Stimulated activated memory B cell treated with anti-CD40 and anti-IgM and Interleukin-4, amounts not matched to agents 10 μg/mL and 1 μg/mL and 100 μg/mL, for 72 hours (primary cell): ENCODE measurements at regions not wholly inside any gene's neighbourhood (a gene's known extent, or its start where the extent isn't known, plus 50 kb on each side); places are given as distances from the start of the nearest gene placed in this dataset.
A peak's percentile ranks its signal among the peaks of the same experiment; 100 is the strongest.
"Not testable (repeated sequence)": the region's sequence is repeated elsewhere in the genome, so short reads cannot be mapped to it uniquely, and the experiment has no call there.

ENCODE experiments used
- ATAC-seq: fragments of 150-1000 bp; cut with Tn5 transposase; 2 replicates; pipeline ENCODE4 v1.10.0; 2021
- H3K27ac Mint-ChIP-seq: one replicate; pipeline ENCODE4 v1.8.0; 2022; ENCODE audit warnings: mild to moderate bottlenecking, mixed read lengths
- H3K27me3 Mint-ChIP-seq: one replicate; pipeline ENCODE4 v1.8.0; 2022; ENCODE audit warnings: mixed read lengths
- H3K36me3 Mint-ChIP-seq: one replicate; pipeline ENCODE4 v1.8.0; 2022; ENCODE audit warnings: mixed read lengths
- H3K4me1 Mint-ChIP-seq: one replicate; pipeline ENCODE4 v1.8.0; 2022; ENCODE audit warnings: mixed read lengths
- H3K4me3 Mint-ChIP-seq: one replicate; pipeline ENCODE4 v1.8.0; 2022; ENCODE audit warnings: mild to moderate bottlenecking, moderate library complexity, mixed read lengths
- H3K9me3 Mint-ChIP-seq: one replicate; pipeline ENCODE4 v1.8.0; 2022; ENCODE audit warnings: mixed read lengths

GRCh38 chr17:43345515-43345914 lies 53.3 kb upstream of the ARL4D start:
- not testable (repeated sequence) for H3K27ac Mint-ChIP-seq, H3K4me1 Mint-ChIP-seq, H3K4me3 Mint-ChIP-seq, H3K27me3 Mint-ChIP-seq, ATAC-seq
- Mint-ChIP-seq H3K36me3 (peaks cover 21% of the 10 kb centered on the region), H3K9me3 (peaks cover 14% of the 10 kb centered on the region)

DNA sequence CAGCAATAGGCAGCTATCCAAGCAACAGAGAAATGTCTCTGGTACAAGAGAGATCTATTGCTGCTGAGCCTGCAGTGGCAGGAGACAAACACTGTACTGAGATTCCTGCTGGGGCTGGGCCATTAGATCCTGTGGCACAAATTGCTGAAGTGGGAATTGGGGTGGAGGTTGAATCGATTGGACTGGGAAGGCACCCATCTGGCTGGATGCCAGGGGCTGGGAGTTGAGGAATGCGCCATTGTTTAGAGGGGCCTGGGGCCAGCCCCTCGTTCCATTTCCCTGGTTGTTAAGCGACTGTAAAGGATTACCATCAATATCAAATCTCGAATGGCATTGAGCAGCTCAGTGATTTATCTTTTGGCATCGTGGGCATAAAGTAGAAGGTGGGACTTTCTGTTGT lies 54.1 kb upstream of the ARL4D start:
- peaks cover 18% of the 10 kb centered on the region for H3K36me3 Mint-ChIP-seq
- no peak overlapping the region for H3K4me3 Mint-ChIP-seq
- H3K27ac Mint-ChIP-seq = no peak overlapping the region
- ATAC-seq = no peak
- no peaks in the 10 kb centered on the region for H3K27me3 Mint-ChIP-seq
- H3K4me1 Mint-ChIP-seq = no peaks in the 10 kb centered on the region
- peaks cover 13% of the 10 kb centered on the region for H3K9me3 Mint-ChIP-seq

DNA sequence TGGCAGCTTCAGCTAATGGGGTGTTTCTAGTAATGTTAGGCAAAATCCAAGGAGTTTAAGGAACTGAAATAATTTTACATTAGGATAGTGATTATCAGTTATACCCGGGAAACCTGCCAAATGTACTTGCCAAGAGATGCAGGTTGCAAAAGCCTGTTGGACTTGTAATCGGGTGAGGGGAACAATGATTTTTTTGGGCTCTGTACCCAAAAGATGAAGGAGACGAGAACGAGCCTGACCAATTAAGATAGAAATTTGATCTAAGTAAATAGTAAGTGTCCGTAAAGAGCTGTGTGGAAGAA lies 56.3 kb upstream of the ARL4D start:
- H3K4me3 Mint-ChIP-seq = no peak overlapping the region
- peaks cover 5% of the 10 kb centered on the region for H3K9me3 Mint-ChIP-seq
- no peak overlapping the region for H3K27ac Mint-ChIP-seq
- H3K4me1 Mint-ChIP-seq = peaks cover 12% of the 10 kb centered on the region
- H3K27me3 Mint-ChIP-seq = no peaks in the 10 kb centered on the region
- no peak for ATAC-seq
- H3K36me3 Mint-ChIP-seq = peaks cover 8% of the 10 kb centered on the region

DNA sequence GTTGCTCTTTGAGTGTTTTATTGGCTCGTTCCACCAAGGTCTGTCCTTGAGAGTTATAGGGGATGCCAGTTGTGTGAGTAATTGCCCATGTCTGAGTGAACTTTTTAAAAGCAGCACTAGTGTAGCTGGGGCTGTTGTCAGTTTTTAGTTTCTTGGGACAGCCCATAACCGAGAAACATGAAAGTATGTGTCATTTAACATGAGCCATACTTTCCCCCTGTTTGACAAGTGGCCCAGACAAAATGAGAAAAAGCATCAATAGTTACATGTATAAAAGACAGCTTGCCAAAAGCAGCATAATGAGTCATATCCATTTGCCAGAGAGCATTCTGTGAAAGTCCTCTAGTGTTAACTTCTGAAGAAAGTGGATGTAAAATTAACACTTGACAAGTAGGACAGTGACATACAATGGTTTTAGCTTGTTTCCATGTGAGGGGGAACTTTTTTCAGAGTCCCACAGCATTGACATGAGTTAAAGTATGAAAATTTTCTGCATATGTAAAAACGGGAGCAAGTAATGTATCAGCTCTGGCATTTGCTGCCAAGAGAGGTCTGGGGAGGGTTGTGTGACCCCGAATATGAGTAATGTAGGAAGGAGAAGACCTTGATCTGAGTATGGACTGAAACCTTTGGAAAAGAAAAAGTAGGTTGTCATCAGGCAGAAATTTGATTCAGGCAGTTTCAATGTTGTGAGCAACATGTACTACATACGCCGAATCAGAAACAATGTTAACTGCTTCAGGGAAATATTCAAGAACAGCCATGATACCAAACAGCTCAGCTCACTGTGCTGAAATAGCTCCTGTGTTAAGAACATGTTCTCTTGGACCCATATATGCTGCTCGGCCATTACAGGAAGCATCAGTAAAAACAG lies 56.8 kb upstream of the ARL4D start:
- H3K4me1 Mint-ChIP-seq = peaks cover 12% of the 10 kb centered on the region
- no peaks in the 10 kb centered on the region for H3K9me3 Mint-ChIP-seq
- H3K27me3 Mint-ChIP-seq = no peaks in the 10 kb centered on the region
- no peak for ATAC-seq
- H3K27ac Mint-ChIP-seq = no peak overlapping the region
- H3K4me3 Mint-ChIP-seq = no peak overlapping the region
- H3K36me3 Mint-ChIP-seq = peaks cover 2% of the 10 kb centered on the region

DNA sequence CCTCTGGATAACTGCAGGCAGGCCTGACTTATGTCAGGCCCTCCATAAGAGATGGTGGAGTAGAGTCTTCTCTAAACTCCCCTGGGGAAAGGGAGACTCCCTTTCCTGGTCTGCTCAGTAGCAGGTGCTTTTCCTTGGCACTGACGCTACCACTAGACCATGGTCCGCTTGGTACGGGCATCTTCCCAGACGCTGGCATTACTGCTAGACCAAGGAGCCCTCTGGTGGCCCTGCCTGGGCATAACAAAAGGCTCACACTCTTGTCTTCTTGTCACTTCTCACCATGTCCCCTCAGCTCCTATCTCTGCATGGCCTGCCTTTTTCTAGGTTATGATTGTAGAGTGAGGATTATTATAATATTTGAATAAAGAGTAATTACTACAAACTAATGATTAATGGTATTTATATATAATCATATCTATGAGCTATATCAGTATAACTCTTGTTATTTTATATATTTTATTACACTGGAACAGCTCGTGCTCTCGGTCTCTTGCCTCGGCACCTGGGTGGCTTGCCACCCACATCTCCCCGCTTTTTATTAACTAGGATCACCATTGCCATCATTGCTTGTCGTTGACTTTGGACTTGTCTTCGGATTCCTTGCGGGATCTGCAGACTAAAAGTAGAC lies 59.8 kb upstream of the ARL4D start:
- Mint-ChIP-seq H3K9me3 (no peaks in the 10 kb centered on the region), H3K4me1 (peaks cover 22% of the 10 kb centered on the region), H3K27ac (peak overlapping the region; percentile 28), H3K36me3 (no peaks in the 10 kb centered on the region), H3K27me3 (no peaks in the 10 kb centered on the region), H3K4me3 (no peak overlapping the region)
- no peak for ATAC-seq

DNA sequence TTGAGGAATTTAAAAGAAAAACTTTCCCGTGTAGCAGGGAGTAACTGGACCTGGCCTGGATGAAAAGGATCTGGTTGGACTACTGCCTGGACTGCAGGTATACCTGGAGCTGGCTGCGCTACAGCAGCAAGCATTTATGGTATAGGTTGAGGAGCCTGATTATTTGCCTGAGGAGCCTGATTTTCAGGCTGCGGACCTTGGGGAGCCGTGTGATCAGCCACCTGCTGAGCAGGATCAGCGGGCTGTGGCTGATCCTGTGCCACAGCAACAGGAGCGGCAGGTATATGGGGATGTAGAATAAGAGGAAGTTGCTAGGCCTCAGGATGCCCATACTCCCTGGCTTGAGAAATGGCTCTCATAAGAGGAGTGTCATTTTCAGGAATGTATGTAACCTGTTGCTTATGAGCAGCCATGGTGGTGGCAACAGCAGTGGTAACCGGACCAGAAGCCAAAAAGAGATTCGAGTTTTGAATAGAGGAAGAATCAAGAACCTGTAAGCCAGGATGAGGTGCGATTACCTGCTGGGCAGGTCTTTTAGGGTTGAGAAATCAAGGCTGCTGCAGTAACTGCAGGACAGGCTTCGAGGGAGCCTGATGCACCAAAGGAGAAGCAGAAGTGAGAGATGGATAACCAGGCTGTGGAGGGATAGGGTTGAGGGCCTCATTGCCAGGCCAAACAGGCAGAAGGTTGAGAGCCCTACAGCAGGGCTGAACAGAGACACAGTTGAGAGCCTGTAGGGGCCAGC lies 60.9 kb upstream of the ARL4D start:
- H3K27me3 Mint-ChIP-seq = no peaks in the 10 kb centered on the region
- no peak for ATAC-seq

DNA sequence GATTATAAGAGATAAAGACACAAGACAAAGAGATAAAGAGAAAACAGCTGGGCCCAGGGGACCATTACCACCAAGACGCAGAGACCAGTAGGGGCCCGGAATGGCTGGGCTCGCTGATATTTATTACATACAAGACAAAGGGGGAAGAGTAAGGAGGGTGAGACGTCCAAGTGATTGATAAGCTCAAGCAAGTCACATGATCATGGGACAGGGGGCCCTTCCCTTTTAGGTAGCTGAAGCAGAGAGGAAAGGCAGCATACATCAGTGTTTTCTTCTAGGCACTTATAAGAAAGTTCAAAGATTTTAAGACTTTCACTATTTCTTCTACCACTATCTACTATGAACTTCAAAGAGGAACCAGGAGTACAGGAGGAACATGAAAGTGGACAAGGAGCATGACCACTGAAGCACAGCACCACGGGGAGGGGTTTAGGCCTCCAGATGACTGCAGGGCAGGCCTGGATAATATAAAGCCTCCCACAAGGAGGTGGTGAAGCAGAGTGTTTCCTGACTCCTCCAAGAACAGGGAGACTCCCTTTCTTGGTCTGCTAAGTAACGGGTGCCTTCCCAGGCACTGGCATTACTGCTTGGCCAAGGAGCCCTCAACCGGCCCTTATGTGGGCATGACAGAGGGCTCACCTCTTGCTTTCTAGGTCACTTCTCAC lies 63.9 kb upstream of the ARL4D start:
- Mint-ChIP-seq H3K9me3 (no peaks in the 10 kb centered on the region), H3K36me3 (no peaks in the 10 kb centered on the region)
- no peak for ATAC-seq

More for the DNA sequence above, 60.9 kb upstream of the ARL4D start:
- Mint-ChIP-seq H3K36me3 (no peaks in the 10 kb centered on the region), H3K9me3 (no peaks in the 10 kb centered on the region), H3K4me3 (no peak overlapping the region), H3K27ac (peak overlapping the region; percentile 28), H3K4me1 (peaks cover 28% of the 10 kb centered on the region)

GRCh38 chr17:43333433-43333943 lies 65.3 kb upstream of the ARL4D start:
- no peaks in the 10 kb centered on the region for H3K9me3 Mint-ChIP-seq
- peak overlapping the region; percentile 51 for H3K27ac Mint-ChIP-seq
- peak overlapping the region; percentile 47 for H3K4me3 Mint-ChIP-seq
- ATAC-seq = no peak
- H3K36me3 Mint-ChIP-seq = no peaks in the 10 kb centered on the region
- peaks cover 2% of the 10 kb centered on the region for H3K27me3 Mint-ChIP-seq
- peaks cover 23% of the 10 kb centered on the region for H3K4me1 Mint-ChIP-seq

More for the DNA sequence above, 63.9 kb upstream of the ARL4D start:
- Mint-ChIP-seq H3K4me1 (peaks cover 28% of the 10 kb centered on the region), H3K27me3 (no peaks in the 10 kb centered on the region), H3K27ac (no peak overlapping the region), H3K4me3 (no peak overlapping the region)

DNA sequence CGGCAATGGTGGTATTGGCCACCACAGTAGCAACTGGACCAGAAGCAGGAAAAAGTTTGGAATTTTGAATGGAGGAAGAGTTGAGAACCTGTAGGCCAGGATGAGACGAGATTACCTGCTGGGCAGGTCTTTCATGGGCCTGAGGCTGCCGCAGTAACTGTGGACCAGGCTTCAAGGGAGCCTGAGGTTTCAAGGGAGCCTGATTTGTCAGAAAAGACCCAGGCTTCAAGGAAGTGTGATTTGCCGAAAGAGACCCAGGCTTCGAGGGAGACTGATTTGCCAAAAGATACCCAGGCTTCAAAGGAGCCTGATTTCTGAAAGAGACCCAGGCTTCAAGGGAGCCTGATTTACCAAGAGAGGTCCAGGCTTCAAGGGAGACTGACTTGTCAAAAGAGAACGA lies 66.6 kb upstream of the ARL4D start:
- no peak overlapping the region for H3K27ac Mint-ChIP-seq
- peaks cover 16% of the 10 kb centered on the region for H3K4me1 Mint-ChIP-seq
- no peak overlapping the region for H3K4me3 Mint-ChIP-seq
- H3K27me3 Mint-ChIP-seq = peaks cover 14% of the 10 kb centered on the region
- no peaks in the 10 kb centered on the region for H3K9me3 Mint-ChIP-seq
- ATAC-seq = no peak
- H3K36me3 Mint-ChIP-seq = no peaks in the 10 kb centered on the region

DNA sequence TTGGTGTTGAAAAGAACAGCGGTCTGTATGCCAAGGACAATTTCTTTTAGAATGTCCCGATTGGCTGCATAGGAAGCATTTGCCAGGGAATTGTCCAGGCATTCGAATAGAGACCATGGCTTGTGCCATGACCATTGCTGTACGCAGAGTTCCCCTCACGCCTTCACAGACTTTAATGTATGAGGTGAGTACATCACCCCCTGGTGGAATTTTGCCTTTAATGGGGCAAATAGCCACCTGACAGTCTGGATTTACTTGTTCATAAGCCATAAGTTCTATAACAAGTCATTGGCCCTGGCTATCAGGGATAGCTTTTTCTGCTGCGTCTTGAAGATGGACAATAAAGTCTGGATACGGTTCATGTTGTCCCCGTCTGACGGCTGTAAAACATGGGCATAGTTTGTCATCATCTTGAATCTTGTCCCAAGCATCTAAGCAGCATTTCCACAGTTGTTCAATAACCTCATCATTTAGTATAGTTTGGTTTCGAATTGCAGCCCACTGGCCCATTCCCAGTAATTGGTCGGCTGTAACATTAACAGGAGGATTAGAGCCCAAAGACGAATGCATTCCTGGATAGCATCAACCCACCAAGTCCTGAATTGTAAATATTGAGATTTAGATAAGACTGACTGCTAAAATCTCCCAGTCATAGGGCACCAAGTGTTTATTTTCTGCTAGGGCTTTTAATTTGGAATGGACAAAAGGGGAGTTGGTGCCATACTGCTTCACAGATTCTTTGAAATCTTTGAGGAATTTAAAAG lies 67.7 kb upstream of the ARL4D start:
- Mint-ChIP-seq H3K4me3 (no peak overlapping the region), H3K36me3 (no peaks in the 10 kb centered on the region), H3K4me1 (peaks cover 16% of the 10 kb centered on the region), H3K27me3 (peaks cover 14% of the 10 kb centered on the region), H3K27ac (no peak overlapping the region), H3K9me3 (no peaks in the 10 kb centered on the region)
- ATAC-seq = no peak

- no peaks in the 10 kb centered on the region for H3K9me3 Mint-ChIP-seq
- ATAC-seq = no peak
- H3K36me3 Mint-ChIP-seq = no peaks in the 10 kb centered on the region
Observed at GRCh38 chr17:43329183-43329582, 69.6 kb upstream of the ARL4D start.

GRCh38 chr17:43328650-43329049 lies 70.1 kb upstream of the ARL4D start:
- Mint-ChIP-seq H3K36me3 (no peaks in the 10 kb centered on the region), H3K9me3 (no peaks in the 10 kb centered on the region), H3K4me3 (no peak overlapping the region), H3K27ac (no peak overlapping the region), H3K27me3 (peaks cover 14% of the 10 kb centered on the region), H3K4me1 (peaks cover 9% of the 10 kb centered on the region)
- ATAC-seq = no peak

More at GRCh38 chr17:43329183-43329582, 69.6 kb upstream of the ARL4D start:
- peaks cover 11% of the 10 kb centered on the region for H3K4me1 Mint-ChIP-seq
- peaks cover 14% of the 10 kb centered on the region for H3K27me3 Mint-ChIP-seq
- H3K27ac Mint-ChIP-seq = no peak overlapping the region
- no peak overlapping the region for H3K4me3 Mint-ChIP-seq

DNA sequence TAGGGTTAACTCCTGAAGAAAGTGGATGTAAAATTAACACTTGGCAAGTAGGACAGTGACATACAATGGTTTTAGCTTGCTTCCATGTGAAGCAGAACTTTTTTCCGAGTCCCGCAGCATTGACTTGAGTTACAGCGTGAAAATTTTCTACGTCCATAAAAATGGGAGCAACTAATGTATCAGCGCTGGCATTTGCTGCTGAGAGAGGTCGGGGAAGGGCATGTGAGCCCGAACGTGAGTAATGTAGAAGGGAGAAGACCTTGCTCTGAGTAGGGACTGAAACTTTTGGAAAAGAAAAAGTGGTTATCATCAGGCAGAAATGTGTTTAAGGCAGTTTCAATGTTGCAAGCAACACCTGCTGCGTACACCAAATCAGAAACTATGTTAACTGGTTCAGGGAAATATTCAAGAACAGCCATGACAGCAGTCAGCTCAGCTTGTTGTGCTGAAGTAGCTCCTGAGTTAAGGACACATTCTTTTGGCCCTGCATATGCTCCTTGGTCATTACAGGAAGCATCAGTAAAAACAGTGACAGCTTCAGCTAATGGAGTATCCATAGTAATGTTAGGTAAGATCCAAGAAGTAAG lies 70.9 kb upstream of the ARL4D start:
- peaks cover 14% of the 10 kb centered on the region for H3K27me3 Mint-ChIP-seq
- peaks cover 7% of the 10 kb centered on the region for H3K4me1 Mint-ChIP-seq
- H3K36me3 Mint-ChIP-seq = no peaks in the 10 kb centered on the region
- no peak overlapping the region for H3K4me3 Mint-ChIP-seq
- no peak overlapping the region for H3K27ac Mint-ChIP-seq
- no peaks in the 10 kb centered on the region for H3K9me3 Mint-ChIP-seq
- no peak for ATAC-seq

DNA sequence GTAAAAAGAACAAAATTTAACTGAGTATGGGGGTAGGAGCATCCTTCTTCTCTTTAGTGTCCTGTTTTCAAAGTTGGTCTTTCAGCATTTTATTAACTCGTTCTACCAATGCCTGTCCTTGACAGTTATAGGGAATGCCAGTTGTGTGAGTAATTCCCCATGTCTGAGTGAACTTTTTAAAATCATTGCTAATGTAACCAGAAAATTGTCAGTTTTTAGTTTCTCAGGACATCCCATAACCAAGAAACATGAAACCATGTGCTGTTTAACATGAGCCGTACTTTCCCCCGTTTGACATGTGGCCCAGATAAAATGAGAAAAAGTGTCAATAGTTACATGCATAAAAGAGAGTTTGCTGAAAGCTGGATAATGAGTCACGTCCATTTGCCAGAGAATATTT lies 71.4 kb upstream of the ARL4D start:
- Mint-ChIP-seq H3K9me3 (no peaks in the 10 kb centered on the region), H3K4me1 (peaks cover 7% of the 10 kb centered on the region), H3K4me3 (no peak overlapping the region), H3K36me3 (no peaks in the 10 kb centered on the region), H3K27me3 (peaks cover 14% of the 10 kb centered on the region), H3K27ac (no peak overlapping the region)
- ATAC-seq = no peak
